ENCODE measurements at regions not wholly inside any gene's neighbourhood (a gene's known extent, or its start where the extent isn't known, plus 50 kb on each side); places are given as distances from the start of the nearest gene placed in this dataset.

DNA sequence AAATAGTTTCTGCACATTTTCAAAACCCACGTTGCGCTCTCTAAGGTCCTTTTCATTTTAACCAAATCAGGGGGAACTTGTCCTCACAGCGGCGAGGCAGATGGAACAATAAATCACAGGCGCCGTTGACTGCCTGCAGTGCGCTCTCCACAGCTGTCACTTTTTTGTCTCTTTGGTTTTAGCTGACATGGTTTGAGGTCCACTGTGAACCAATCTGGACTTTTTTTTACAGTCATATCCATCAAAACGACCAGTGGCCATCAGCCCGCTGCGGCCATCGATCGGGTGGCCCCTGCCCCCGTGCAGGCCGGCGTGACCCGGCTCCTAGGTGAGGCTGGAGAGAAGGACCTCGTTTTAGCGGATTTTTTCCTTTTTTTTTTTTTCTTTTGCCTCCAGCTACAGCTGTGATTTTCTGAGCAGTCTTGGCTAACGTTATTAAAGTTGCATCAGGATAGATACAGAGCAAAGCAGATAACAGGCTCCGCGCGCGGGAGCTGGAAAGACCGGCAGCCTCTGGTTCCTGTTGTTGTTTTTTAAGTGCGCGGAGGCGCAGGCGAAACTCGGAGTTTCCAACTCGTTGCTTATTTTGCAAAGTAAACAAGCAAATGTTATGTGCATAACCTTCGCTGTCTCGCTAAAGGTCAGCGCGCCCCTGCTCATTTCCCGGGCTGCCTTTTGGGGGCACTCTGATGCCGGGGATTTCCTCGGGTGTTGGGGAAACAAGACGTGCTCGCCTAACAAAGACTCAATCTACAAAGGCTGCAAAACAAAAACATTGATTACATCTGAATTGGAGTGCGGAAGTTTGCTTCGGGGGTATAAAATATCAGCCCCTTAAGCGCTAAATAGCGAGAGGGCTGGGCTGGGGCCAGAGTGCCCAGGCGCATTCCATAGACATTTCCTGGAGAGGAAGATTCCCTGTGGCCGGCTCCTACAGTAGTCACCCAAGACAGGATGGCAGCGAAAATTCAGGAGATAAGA lies 414.8 kb upstream of the MKI67 start:
- no peak for DNase-seq
- in situ Hi-C loops (cut with HindIII; ENCODE audit: low pct_ligation_motif_present, low pct_unique_long_range_greater_than_20kb, low sequenced_read_pairs) = loop anchor here (25.0 kb wide), 1 partner anchor 279 kb away; no protein-coding TSS in a partner anchor

DNA sequence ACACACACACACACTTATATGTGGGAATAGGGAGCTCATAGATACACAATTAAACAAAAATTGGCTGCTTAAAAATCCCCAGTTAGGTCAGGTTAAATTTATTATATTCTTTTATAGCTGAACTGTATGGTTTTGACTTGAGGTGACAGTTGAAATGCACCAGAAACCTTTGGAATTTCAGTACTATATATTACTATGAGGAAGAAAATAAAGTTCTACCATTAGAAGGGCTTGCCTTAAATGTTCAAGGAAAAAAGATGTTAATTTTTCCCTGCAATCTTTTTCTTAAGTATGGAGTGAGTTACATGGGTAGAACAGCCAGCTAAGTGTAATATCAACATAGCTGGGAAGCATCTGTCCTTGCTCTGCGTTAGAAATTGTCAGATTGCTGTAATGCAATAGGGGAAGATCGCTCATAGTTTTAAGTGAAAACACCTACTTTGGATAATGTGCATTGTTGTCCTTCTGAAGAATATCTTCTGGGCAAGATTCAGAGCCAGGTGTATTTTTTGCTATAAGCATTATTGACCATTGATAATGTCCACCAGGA lies 415.8 kb upstream of the MKI67 start:
- in situ Hi-C loops (cut with HindIII; ENCODE audit: low pct_ligation_motif_present, low pct_unique_long_range_greater_than_20kb, low sequenced_read_pairs) = loop anchor here (25.0 kb wide), 1 partner anchor 280 kb away; no protein-coding TSS in a partner anchor
- DNase-seq = no peak

DNA sequence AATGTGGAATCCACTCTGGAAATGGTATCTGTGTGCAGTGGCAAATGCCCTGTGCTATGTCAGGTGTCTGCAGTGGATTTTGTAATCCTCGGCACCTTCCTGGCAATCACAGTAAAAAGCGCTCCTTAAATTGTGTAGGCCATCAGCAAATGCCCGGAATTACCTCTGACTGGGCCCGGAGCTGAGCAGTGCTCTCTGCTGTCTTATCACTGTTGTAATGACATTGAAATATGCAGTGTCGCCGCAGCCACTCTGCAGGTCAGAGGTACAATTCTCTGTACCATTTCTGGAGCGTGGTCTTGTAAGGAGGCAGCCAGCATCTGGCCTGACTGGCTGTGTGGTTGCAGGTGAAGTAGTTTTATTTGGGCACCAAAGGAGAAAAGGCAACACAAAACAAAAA lies 416.4 kb upstream of the MKI67 start:
- DNase-seq = no peak
- in situ Hi-C loops (cut with HindIII; ENCODE audit: low pct_ligation_motif_present, low pct_unique_long_range_greater_than_20kb, low sequenced_read_pairs) = loop anchor here (25.0 kb wide), 1 partner anchor 280 kb away; no protein-coding TSS in a partner anchor

DNA sequence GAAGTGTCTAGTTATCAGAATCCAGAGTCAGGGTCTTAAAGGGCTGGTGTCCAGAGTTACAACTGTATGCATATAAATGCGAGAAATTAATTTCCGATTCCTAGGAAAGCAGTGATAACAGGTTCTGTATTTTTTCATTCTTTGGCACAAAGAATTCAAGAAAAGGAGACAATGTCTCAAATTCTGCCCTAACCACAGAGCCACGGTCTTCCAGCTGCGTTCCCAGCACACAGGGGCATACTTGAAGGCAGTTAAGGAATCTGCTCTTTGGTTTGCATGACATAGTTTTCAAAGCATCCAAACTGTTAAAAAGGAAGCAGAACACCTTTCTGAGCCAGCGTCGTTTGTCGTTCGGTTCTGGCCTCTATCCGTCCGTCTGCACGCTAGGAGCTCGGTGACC lies 416.9 kb upstream of the MKI67 start:
- in situ Hi-C loops (cut with HindIII; ENCODE audit: low pct_ligation_motif_present, low pct_unique_long_range_greater_than_20kb, low sequenced_read_pairs) = loop anchor here (25.0 kb wide), 1 partner anchor 281 kb away; no protein-coding TSS in a partner anchor
- no peak for DNase-seq

DNA sequence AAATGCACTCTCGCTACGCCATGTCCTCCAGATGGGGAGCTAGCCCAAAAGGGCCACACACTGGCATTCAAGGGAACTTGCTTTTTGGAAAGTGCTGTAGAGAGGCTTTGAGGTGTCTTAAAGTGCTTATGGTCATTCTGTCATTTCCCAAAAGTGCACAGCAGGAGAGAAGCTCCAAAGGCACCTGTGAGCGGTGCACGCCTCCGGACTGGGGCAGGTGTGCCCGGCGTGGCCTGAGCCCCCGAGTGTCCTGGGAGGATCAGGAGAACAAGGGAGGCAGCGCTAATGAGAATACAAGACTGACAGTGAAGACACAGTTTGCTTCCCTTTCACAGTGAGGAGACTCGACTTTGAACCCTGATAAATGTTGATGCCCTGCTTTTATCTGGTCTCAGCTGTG lies 419.0 kb upstream of the MKI67 start:
- in situ Hi-C loops (cut with HindIII; ENCODE audit: low pct_ligation_motif_present, low pct_unique_long_range_greater_than_20kb, low sequenced_read_pairs) = loop anchor here (25.0 kb wide), 1 partner anchor 283 kb away; no protein-coding TSS in a partner anchor
- no peak for DNase-seq

DNA sequence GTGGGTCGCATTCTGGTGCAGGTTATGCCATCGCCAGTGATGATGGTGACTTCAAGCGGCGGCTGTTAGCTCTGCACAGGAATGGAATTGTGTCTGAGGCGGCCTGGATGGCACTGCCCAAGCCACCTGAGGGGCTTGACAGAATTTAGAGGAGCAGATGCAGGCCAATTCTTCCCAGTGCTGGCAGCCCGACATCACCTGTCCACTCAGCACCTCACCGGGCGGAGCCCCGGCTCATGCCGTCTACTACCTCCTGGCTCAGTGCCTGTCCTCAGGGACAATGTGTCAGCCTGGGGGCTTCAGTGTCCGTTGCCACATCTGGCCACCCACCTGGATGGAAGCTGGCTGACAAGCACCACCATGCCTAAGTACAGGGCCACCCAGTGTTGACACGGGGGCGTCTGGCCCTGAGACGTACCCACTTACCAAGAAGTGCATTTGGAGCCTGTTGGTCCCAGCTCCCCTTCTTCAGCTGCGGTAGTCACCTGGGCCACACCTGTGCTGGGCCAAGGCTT lies 420.5 kb upstream of the MKI67 start:
- no peak for DNase-seq
- in situ Hi-C loops (cut with HindIII; ENCODE audit: low pct_ligation_motif_present, low pct_unique_long_range_greater_than_20kb, low sequenced_read_pairs) = loop anchor here (25.0 kb wide), 1 partner anchor 284 kb away; no protein-coding TSS in a partner anchor

DNA sequence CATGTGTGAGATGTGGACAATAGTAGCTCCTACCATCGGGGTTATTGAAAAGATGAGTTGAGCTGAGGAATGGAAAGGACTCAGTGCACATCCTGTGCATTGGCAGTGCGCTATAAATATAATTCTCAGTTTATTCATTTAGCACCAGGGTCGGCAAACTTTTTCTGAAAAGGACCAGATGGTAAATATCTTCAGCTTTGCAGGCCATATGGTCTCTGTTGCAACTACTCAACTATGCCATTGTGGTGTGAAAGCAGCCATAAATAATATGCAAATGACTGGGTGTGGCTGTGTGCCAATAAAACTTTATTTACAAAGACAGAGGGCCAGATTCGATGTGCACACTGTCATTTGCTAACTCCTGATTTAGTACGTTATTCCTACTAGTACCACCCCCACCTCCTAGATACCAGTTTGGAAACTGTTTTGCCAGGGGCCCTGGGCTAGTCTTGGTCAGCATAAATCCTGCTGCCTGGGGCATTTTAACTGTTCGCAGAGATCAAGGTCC lies 422.9 kb upstream of the MKI67 start:
- in situ Hi-C loops (cut with HindIII; ENCODE audit: low pct_ligation_motif_present, low pct_unique_long_range_greater_than_20kb, low sequenced_read_pairs) = loop anchor here (25.0 kb wide), 1 partner anchor 287 kb away; no protein-coding TSS in a partner anchor
- DNase-seq = no peak

DNA sequence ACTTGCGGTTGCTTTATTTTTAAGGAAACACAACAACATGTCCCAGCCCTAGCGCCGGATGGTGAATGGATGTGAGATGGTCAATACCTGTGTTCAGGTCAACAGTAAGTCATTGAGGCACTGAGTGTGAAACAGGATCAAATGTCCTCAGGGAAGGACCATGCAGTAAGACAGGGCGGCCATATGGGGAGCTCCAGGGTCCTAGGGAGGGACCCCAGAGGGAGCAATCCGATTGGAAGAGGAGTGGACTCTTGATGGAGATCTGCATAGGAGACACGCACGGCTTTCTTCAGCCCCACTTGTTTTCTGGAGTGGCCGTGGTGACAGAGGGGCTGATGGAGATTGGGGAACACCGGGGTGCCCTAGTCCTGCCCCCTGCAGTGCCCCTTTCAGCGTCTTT lies 423.8 kb upstream of the MKI67 start:
- no peak for DNase-seq
- in situ Hi-C loops (cut with HindIII; ENCODE audit: low pct_ligation_motif_present, low pct_unique_long_range_greater_than_20kb, low sequenced_read_pairs) = no loop called here

DNA sequence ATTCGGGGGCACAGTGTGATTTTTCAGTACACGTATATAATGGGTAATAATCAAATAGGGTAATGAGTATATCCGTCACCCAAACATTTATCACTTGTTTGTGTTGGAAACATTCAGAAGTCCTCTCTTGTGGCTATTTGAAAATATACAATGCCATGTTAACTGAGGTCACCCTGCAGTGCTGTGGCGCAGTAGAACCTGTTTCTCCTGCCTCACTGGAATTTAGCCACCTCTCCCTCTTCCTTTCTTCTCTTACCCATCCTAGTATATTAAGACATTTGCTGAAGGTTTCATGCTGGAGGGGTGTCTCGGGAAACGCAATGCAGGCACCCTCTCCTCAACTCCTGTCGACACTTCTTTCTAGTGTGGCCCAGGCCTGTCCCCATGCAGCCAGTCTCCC lies 425.3 kb upstream of the MKI67 start:
- DNase-seq = no peak
- in situ Hi-C loops (cut with HindIII; ENCODE audit: low pct_ligation_motif_present, low pct_unique_long_range_greater_than_20kb, low sequenced_read_pairs) = no loop called here

DNA sequence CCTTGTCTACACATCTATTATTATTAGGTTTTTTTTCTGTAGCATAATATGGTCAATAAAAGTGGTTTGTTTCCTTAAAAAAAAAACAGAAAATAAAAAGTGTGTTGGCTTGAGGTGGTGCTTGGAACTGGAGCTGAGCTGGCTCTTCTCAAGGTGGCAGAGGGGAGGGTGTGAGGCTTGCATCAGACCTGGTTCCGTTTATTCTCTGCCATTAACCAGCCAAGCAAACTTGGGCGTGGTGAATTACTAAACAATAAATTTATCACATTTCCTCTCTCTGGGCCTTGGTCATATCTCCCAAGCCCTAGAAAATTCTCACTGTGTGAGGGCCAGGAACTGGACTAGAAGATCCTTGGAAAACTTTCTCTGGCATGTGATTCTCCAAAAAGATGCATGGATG lies 427.5 kb upstream of the MKI67 start:
- no peak for DNase-seq
- in situ Hi-C loops (cut with HindIII; ENCODE audit: low pct_ligation_motif_present, low pct_unique_long_range_greater_than_20kb, low sequenced_read_pairs) = no loop called here

DNA sequence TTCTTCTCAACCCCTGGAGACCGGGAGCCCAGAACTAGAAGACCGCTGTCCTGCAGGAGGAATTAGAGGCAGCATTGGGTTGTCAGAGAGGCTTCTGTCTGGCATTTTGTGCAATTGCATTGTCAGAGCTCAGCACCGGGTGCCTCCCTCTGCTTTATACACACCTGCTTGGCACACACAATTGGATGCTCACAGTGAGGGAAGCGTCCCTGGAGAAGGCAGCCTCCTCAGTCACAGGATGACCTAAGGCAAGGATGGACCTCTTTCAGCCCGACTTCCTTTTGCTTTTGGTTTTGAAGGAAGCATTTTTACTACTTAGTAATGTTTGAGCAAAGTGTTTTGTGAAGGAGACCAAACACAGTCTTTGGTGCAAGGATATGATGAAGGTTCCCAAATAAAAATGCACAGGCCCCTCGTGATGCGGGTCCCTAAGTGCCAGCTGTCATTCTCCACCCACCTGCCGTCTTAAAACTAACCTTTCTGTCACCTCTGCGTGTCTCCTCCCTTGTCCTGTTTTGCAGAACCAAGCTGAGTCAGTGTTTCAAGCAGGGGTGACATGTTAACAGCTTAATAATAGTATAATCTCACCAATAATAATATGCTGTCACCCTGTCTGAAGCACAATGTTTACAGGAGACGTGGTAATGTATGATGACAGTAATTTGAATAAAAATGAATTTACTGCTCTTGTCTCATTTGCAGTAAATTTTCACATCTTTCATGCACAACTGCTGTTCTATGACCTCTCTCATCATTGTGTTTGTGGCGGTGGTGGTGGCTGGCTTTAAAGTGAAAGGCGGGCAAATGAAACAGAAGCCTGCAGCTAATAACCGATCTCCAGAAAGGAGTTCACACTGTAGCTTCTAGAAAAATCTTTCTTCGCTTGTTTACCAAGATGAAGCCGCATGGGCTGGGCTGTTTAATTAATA lies 430.2 kb upstream of the MKI67 start:
- DNase-seq = no peak
- in situ Hi-C loops (cut with HindIII; ENCODE audit: low pct_ligation_motif_present, low pct_unique_long_range_greater_than_20kb, low sequenced_read_pairs) = no loop called here

DNA sequence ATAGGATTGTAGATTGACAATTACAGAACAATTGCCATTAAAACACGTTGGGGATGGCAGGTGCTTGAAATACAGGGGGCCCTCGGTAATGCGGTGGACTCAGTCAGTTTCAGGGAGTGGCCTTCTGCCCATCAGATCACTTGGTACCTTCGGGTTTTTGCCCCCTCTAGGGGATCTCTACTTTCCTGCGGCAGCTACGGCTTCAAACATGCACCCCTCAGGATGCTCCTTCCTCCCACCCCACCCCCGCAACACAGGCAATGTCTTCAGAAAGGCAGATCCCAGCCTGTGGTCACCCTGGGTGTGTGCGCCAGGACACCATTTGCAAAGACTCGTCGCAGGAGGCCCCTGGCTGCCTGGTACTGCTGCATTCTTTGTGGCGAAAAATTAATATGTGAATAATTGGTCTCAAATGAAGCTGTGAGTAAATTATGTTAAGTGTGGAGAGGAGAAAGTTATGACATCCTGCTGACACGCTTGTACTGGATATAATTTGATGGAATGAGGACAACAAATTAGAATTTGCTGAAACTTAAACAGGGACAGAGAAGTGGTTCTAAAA lies 431.0 kb upstream of the MKI67 start:
- no peak for DNase-seq
- in situ Hi-C loops (cut with HindIII; ENCODE audit: low pct_ligation_motif_present, low pct_unique_long_range_greater_than_20kb, low sequenced_read_pairs) = no loop called here

DNA sequence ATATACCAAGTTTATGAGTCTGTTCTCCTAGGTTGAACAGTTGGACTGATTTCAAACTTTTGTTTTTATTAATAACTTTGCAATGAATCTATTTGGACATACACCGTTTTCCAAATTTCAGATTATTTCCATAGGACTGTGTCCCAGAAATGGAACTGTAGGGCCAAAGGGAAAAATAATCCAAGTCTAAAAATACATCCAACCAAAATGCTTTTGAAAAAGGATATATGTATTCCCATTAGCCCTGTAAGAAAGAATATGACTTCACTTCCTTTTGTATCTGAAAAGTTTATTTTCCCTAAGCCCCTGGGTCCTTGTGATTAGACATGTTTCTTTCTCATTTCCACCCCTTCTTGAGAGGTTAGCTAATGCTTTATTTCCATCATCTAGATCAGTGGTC lies 434.2 kb upstream of the MKI67 start:
- in situ Hi-C loops (cut with HindIII; ENCODE audit: low pct_ligation_motif_present, low pct_unique_long_range_greater_than_20kb, low sequenced_read_pairs) = no loop called here
- no peak for DNase-seq

DNA sequence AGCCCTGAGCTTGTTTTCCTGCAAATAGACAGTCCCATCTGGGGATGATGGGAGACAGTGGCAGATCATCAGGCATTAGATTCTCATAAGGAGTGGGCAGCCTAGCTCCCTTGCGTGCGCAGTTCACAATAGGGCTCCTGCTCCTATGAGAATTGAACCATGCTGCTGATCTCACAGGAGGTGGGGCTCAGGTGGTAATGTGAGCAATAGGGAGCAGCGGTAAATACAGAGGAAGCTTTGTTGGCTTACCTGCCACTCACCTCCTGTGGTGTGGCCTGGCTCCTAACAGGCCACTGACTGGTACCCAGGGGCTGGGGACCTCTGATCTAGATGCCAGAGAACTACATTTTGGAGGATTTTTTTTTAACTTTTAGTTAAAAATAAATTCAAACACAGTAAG lies 434.8 kb upstream of the MKI67 start:
- no peak for DNase-seq
- in situ Hi-C loops (cut with HindIII; ENCODE audit: low pct_ligation_motif_present, low pct_unique_long_range_greater_than_20kb, low sequenced_read_pairs) = no loop called here

DNA sequence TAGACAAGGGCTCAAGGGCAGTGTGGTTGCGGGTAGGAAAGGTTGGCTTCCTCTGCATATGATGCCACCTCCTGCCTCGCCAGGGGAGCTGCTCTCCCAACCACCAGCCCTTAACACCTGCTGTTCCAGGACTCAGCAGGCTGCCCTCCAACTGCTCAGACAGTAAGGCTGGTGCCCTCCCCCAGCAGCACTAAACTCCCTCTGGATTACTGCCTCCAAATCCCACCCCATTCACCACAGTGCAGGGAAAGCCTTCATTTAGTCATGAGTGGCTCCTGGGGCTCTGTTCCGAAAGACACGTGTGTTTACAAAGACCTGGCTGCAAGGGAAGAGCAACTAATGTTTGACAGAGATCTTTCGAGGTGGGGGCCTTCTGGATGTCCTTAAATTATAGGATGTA lies 437.2 kb upstream of the MKI67 start:
- in situ Hi-C loops (cut with HindIII; ENCODE audit: low pct_ligation_motif_present, low pct_unique_long_range_greater_than_20kb, low sequenced_read_pairs) = no loop called here
- no peak for DNase-seq

DNA sequence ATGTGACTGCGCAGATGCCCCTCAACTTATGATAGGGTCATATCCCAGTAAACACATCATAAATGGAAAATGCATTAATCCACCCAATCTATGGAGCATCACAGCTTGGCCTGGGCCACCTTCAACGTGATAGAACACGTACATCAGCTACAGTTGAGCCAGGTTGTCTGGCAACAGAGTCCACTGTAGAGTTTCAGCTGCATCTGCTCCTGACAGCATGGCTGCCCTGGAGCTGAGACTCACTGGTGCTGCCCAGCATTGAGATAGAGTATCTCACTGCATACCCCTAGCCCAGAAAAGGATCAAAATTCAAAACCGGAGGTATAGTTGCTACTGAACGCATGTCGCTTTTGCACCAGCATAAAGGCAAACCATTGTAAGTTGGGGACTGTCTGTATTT lies 437.7 kb upstream of the MKI67 start:
- DNase-seq = no peak

DNA sequence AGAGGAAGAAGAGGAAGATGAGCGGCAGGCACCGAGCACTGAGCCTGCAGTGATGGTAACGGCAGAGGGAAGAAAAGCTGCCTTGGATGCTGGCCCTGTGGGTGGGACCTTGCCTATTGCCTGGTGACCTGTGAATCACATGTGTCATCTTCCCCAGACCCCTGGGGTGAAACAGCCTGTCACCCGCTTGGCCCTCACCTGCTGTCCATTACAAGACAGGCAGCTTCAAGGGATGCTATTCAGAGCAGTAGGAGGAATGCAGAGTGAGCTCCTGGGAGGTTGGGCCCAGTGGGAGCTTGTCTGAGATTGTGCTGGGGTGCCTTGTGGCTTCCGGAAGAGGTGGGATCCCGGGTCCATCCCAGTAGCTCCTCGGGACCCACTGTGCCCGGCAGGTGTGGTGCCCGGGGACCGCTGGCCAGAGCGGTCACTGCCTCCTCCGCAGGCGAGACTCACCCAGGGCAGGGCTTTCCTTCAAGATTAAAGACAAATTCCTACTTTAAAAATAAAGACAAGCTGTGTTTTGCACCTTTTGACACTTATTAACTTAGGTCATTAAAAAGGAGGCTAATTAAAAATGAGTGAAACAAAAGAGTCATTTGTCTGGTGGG lies 440.2 kb upstream of the MKI67 start:
- in situ Hi-C loops (cut with HindIII; ENCODE audit: low pct_ligation_motif_present, low pct_unique_long_range_greater_than_20kb, low sequenced_read_pairs) = no loop called here
- DNase-seq = no peak

More for the DNA sequence above, 437.7 kb upstream of the MKI67 start:
- in situ Hi-C loops (cut with HindIII; ENCODE audit: low pct_ligation_motif_present, low pct_unique_long_range_greater_than_20kb, low sequenced_read_pairs) = no loop called here

DNA sequence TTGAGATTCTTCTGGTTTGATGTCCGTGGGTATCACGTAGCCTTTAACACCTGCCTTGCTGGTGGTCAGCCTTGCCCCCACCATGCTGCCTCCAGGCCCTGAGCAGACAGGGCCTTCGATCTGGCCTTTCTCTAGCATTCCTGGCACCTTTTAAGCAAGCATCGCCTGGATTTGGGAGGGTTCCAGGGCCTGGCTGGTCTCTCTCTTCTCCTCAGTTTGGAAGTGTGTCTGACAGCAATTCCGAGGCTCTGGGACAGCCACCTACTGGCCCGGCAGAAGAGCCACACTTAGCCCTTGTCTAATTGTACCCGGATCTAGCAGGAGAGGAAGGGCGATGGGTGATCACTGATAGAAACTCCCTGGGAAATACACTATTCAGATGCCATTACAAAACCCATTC lies 441.3 kb upstream of the MKI67 start:
- in situ Hi-C loops (cut with HindIII; ENCODE audit: low pct_ligation_motif_present, low pct_unique_long_range_greater_than_20kb, low sequenced_read_pairs) = no loop called here
- DNase-seq = no peak
